IMR-90 (cell line): ENCODE measurements at regions not wholly inside any gene's neighbourhood (a gene's known extent, or its start where the extent isn't known, plus 50 kb on each side); places are given as distances from the start of the nearest gene placed in this dataset.

ENCODE experiments used
- BHLHE40 ChIP-seq: fragments of 150-350 bp; IDR thresholded peaks from 2 replicates; pipeline ENCODE4 v1.6.1; 2016; ENCODE audit warnings: mild to moderate bottlenecking, low read depth, low read length
- CEBPB ChIP-seq: IDR thresholded peaks from 2 replicates; pipeline ENCODE4 v1.6.1; 2012; ENCODE audit warnings: low read depth, low read length, improper control_type of control experiment
- CHD1 ChIP-seq: IDR thresholded peaks from 2 replicates; pipeline ENCODE4 v1.6.1; 2012; ENCODE audit warnings: low read depth, low read length, improper control_type of control experiment
- FOS ChIP-seq: fragments of 150-350 bp; IDR thresholded peaks from 2 replicates; pipeline ENCODE4 v1.6.1; 2016; ENCODE audit warnings: low read depth, low read length
- MAZ ChIP-seq: IDR thresholded peaks from 2 replicates; pipeline ENCODE4 v1.6.1; 2012; ENCODE audit warnings: low read depth, mild to moderate bottlenecking, low read length, improper control_type of control experiment, moderate library complexity, borderline replicate concordance
- MXI1 ChIP-seq: IDR thresholded peaks from 2 replicates; pipeline ENCODE4 v1.6.1; 2012; ENCODE audit warnings: low read depth, mild to moderate bottlenecking, low read length, moderate library complexity, borderline replicate concordance
- NFE2L2 ChIP-seq: fragments of 150-350 bp; IDR thresholded peaks from 2 replicates; pipeline ENCODE4 v1.6.1; 2016; ENCODE audit warnings: low read depth, mild to moderate bottlenecking, low read length
- POLR2A ChIP-seq: IDR thresholded peaks from 2 replicates; pipeline ENCODE4 v1.6.1; 2012; ENCODE audit warnings: mild to moderate bottlenecking, low read depth, low read length
- RAD21 ChIP-seq: IDR thresholded peaks from 2 replicates; pipeline ENCODE4 v1.6.1; 2012; ENCODE audit warnings: low read length, improper control_type of control experiment
- RCOR1 ChIP-seq: IDR thresholded peaks from 2 replicates; pipeline ENCODE4 v1.6.1; 2012; ENCODE audit warnings: mild to moderate bottlenecking, low read length, improper control_type of control experiment; ENCODE audit not compliant: insufficient replicate concordance
- RFX5 ChIP-seq: IDR thresholded peaks from 2 replicates; pipeline ENCODE4 v1.8.0; 2012; ENCODE audit warnings: low read depth, mild to moderate bottlenecking, low read length, moderate library complexity
- SMC3 ChIP-seq: fragments of 150-350 bp; IDR thresholded peaks from 2 replicates; pipeline ENCODE4 v1.6.1; 2016; ENCODE audit warnings: low read depth, mild to moderate bottlenecking, antibody characterized with exemption, low read length, moderate library complexity
- TF ChIP-seq, protein P1 (sequence below): conservative IDR thresholded peaks from 2 replicates; pipeline ENCODE4 v1.5.1; 2012; ENCODE audit warnings: mild to moderate bottlenecking, low read depth, low read length, improper control_type of control experiment
- TF ChIP-seq, protein P2 (sequence below): fragments of 150-350 bp; IDR thresholded peaks from 2 replicates; pipeline ENCODE4 v1.6.1; 2017; ENCODE audit warnings: mild to moderate bottlenecking, antibody characterized with exemption, low read length, low read depth

DNA sequence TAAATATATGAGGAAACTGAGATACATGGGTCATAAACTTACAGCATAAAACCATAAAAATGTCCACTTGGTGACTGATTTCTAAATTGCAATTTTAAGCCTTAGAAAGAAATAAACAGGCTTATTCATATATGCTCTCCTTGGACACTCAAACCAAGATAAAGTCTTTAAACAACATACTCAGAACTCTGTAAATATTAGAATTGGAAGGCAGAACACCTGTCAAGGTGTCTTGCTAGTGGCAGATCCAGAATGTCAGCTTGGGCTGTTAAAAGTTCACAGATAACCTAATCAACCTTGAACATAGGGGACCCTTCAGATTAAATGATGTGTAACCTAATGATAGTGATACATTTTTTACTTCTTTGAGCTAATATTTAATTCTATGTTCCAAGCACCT, 208.1 kb upstream of the ARSJ start:
- TF ChIP-seq, protein P1, sequence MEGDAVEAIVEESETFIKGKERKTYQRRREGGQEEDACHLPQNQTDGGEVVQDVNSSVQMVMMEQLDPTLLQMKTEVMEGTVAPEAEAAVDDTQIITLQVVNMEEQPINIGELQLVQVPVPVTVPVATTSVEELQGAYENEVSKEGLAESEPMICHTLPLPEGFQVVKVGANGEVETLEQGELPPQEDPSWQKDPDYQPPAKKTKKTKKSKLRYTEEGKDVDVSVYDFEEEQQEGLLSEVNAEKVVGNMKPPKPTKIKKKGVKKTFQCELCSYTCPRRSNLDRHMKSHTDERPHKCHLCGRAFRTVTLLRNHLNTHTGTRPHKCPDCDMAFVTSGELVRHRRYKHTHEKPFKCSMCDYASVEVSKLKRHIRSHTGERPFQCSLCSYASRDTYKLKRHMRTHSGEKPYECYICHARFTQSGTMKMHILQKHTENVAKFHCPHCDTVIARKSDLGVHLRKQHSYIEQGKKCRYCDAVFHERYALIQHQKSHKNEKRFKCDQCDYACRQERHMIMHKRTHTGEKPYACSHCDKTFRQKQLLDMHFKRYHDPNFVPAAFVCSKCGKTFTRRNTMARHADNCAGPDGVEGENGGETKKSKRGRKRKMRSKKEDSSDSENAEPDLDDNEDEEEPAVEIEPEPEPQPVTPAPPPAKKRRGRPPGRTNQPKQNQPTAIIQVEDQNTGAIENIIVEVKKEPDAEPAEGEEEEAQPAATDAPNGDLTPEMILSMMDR, result no peak
- TF ChIP-seq RCOR1 (no peak), NFE2L2 (no peak), POLR2A (no peak), SMC3 (no peak), MAZ (no peak), MXI1 (no peak), CEBPB (no peak), CHD1 (no peak), RFX5 (no peak), FOS (no peak), RAD21 (no peak), BHLHE40 (no peak)
- TF ChIP-seq, protein P2, sequence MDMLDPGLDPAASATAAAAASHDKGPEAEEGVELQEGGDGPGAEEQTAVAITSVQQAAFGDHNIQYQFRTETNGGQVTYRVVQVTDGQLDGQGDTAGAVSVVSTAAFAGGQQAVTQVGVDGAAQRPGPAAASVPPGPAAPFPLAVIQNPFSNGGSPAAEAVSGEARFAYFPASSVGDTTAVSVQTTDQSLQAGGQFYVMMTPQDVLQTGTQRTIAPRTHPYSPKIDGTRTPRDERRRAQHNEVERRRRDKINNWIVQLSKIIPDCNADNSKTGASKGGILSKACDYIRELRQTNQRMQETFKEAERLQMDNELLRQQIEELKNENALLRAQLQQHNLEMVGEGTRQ, result no peak
